GM19025 (cell line): ENCODE measurements at regions not wholly inside any gene's neighbourhood (a gene's known extent, or its start where the extent isn't known, plus 50 kb on each side); places are given as distances from the start of the nearest gene placed in this dataset.

ENCODE experiments used
- ATAC-seq: cut with Tn5 transposase; IDR thresholded peaks from one replicate; pipeline ENCODE4 v1.9.1; 2021; ENCODE audit warnings: mild to moderate bottlenecking, low read depth, moderate library complexity; ENCODE audit not compliant: unreplicated experiment

GRCh38 chr2:217065012-217065290 is 205.1 kb upstream of the TNP1 start:
- no peak for ATAC-seq

GRCh38 chr2:217064234-217065011 is 204.6 kb upstream of the TNP1 start:
- ATAC-seq, result no peak

GRCh38 chr2:217063238-217063755 is 203.4 kb upstream of the TNP1 start:
- no peak for ATAC-seq

GRCh38 chr2:217062768-217063167 is 202.9 kb upstream of the TNP1 start:
- no peak for ATAC-seq

- ATAC-seq, result no peak
Measured at GRCh38 chr2:217061916-217062505, 202.1 kb upstream of the TNP1 start.

- no peak for ATAC-seq
Measured at GRCh38 chr2:217060951-217061547, 201.2 kb upstream of the TNP1 start.

- no peak for ATAC-seq
Measured at GRCh38 chr2:217060516-217060915, 200.7 kb upstream of the TNP1 start.

- no peak for ATAC-seq
Measured at GRCh38 chr2:217058791-217059755, 199.2 kb upstream of the TNP1 start.

GRCh38 chr2:217057773-217058172 is 197.9 kb upstream of the TNP1 start:
- ATAC-seq, result no peak

- no peak for ATAC-seq
Measured at GRCh38 chr2:217055624-217056023, 195.8 kb upstream of the TNP1 start.

GRCh38 chr2:217054791-217055190 is 194.9 kb upstream of the TNP1 start:
- ATAC-seq, result no peak

- ATAC-seq, result no peak
Measured at GRCh38 chr2:217052856-217053577, 193.2 kb upstream of the TNP1 start.

GRCh38 chr2:217051416-217051815 is 191.6 kb upstream of the TNP1 start:
- ATAC-seq, result no peak

GRCh38 chr2:217049956-217050355 is 190.1 kb upstream of the TNP1 start:
- no peak for ATAC-seq

- no peak for ATAC-seq
Measured at GRCh38 chr2:217049422-217049821, 189.6 kb upstream of the TNP1 start.

GRCh38 chr2:217048730-217049129 is 188.9 kb upstream of the TNP1 start:
- no peak for ATAC-seq

- ATAC-seq, result no peak
Measured at GRCh38 chr2:217047631-217048030, 187.8 kb upstream of the TNP1 start.

GRCh38 chr2:217047209-217047608 is 187.3 kb upstream of the TNP1 start:
- no peak for ATAC-seq

- no peak for ATAC-seq
Measured at GRCh38 chr2:217045700-217046475, 186.0 kb upstream of the TNP1 start.
